HG03439 (cell line): ENCODE measurements at regions not wholly inside any gene's neighbourhood (a gene's known extent, or its start where the extent isn't known, plus 50 kb on each side); places are given as distances from the start of the nearest gene placed in this dataset.
"Not testable (repeated sequence)": the region's sequence is repeated elsewhere in the genome, so short reads cannot be mapped to it uniquely, and the experiment has no call there.

ENCODE experiments used
- ATAC-seq: cut with Tn5 transposase; IDR thresholded peaks from one replicate; pipeline ENCODE4 v1.9.1; 2021; ENCODE audit warnings: mild to moderate bottlenecking, moderate library complexity; ENCODE audit not compliant: unreplicated experiment

DNA sequence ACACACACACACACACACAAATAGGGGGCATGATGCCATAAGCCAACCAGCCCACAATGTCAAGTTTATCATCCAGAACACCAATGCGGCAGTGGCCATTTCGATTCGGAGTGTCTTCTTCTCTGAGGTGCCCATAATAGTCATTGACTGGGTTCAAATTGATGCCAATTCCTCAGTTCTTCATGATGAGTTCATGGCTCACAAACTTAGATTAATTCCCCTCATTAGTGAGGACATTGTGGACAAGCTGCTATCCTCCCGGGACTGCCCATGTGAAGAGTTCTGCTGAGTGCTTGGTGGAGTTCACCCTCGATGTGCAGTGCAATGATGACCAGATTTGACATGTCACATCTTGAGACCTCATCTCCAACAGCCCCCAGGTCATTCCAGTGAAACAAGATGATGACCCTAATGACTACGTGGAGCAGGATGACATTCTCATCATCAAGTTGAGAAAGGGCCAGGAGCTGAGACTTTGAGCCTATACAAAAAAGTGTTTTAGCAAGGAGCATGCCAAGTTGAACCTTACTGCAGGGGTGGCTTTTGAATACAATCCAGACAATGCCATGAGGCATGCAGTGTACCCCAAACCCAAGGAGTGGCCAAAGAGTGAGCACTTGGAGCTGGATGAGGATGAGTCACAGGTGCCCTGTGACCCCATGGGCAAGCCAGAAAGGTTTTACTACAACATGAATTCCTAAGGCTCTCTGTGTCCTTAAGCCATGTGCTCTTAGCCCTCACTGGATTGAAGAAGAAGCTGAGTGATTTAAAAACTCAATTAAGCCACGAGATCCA, 211.6 kb upstream of the SAMSN1 start:
- ATAC-seq, result no peak

DNA sequence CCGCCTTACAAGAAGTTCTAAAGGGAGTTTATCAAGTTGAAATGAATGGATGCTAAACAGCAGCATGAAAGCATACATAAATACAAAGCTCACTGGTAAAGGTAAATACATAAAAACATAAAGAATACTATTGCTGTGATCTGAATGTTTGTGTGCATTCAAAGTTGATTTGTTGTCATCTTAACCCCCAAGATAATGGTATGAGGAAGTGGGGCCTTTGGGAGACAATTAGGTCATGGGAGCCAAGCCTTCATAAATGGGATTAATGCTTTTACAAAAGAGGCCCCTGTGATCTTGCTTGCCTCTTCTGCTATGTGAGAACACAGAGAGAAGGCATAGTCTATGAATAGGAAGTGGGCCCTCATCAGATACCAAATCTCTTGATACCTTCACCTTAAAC, 209.0 kb upstream of the SAMSN1 start:
- ATAC-seq, result no peak

- ATAC-seq, result no peak
Observed at GRCh38 chr21:14754682-14755081, 208.6 kb upstream of the SAMSN1 start.

GRCh38 chr21:14754259-14754604, 208.1 kb upstream of the SAMSN1 start:
- ATAC-seq, result no peak

DNA sequence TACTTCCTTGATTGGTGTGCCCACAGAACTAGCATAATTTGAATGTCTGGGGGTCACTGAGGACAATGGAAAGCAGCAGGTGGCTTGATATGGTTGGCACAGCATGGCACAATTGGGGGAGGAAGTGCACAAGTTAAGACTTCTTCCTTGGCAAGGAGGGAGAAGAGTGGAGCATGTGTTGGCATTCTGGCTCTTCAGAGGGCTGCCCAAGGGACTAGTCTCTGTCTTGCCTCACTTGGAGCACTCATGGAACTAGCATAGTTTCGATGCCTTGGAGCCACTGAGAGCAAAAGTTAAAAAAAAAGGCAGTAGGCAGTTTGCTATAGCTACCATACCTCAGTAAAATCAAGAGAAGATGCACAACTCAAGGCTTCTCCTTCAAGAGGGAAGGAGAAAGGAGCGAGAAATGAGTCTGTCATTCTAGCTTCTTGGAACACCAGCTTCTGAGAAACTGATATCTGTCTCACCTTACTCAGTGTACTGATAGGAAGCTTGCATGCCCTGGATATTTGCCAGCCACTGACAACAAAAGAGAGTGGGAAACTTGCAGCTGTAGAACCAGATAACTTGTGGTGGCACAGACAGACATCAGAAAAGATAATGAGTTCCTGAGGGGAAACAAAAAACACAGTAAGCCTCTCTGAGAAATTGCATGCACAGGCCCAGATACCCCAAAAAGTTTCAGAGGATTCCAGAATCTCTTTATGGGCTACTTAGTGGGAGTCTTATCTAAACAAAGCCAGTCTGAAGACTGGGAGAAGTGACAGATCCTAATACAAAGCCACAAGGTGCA, 207.5 kb upstream of the SAMSN1 start:
- no peak for ATAC-seq

GRCh38 chr21:14753069-14753465, 207.0 kb upstream of the SAMSN1 start:
- no peak for ATAC-seq

GRCh38 chr21:14752345-14752909, 206.3 kb upstream of the SAMSN1 start:
- no peak for ATAC-seq

- no peak for ATAC-seq
Observed at GRCh38 chr21:14751602-14752344, 205.7 kb upstream of the SAMSN1 start.

GRCh38 chr21:14751011-14751410, 204.9 kb upstream of the SAMSN1 start:
- no peak for ATAC-seq

DNA sequence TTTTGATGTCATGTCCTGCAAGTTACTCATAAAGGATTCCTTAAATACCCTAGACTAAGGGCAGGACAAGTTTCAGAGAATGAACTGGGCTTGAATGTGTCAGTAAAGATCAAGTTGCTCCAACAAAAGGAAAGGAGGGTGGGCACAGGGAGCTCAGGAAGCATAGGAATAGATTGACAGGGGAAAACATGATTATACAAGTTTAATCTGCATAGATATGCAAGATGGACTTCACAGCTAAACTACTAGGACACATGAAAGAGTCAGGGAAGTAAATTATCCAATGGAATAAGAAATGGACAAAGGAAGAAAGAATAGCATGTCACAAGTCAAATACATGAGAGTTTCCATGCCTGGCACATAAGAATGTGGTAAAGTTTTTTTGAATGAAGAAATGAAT, 203.9 kb upstream of the SAMSN1 start:
- ATAC-seq, result no peak

DNA sequence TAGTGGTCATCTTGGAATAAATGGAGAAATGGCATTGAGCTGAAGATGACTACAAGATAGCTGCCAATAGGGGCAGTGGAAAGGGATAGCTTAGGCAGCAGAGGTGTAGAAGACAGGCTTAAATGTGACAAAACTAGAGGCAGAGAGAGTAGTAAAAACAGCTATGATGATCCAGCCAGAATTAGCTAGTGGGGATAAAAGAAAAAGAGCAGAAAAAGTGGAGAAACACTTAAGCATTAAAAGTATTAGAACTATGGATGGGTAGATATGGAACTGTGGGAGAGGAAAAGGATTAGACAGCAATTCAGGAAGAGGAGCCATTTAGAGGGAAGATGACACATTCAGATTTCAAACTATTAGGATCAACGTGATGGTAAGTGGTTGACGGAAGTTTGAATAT, 202.5 kb upstream of the SAMSN1 start:
- no peak for ATAC-seq

DNA sequence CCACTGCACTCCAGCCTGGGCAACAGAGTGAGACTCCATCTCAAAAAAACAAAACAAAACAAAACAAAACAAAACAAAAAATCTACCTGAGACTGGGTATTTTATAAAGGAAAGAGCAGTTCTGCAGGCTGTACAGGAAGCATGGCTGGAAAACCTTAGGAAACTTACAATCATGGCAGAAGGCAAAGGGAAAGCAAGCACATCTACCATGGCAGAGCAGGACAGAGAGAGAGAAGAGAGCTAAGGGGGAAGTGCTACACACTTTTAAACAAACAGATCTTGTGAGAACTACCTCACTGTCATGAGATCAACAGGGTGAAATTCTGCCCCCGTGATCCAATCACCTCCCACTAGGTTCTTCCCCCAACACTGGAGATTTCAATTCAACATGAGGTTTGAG, 198.3 kb upstream of the SAMSN1 start:
- ATAC-seq, result no peak

DNA sequence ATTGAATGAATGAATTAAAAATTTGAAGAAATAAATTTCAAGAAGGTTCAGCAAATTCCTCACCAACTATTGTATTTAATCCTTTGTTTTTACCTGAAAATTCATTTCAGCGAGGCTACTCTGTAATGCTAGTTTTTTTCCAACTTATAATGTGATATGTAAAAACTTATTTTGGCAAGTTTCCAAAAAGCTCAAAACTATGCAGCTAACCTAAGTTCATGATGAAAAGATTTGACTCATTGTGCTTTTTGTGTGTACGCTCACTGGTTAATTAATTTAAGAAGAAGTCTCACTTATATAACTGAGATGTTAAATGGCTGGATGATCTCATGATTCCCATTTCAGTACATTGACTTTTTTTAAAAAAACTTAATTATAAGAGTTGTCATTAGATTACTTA, 196.0 kb upstream of the SAMSN1 start:
- ATAC-seq, result no peak

- ATAC-seq, result no peak
Observed at GRCh38 chr21:14741256-14741655, 195.1 kb upstream of the SAMSN1 start.

GRCh38 chr21:14740692-14741091, 194.6 kb upstream of the SAMSN1 start:
- ATAC-seq, result no peak

GRCh38 chr21:14740116-14740515, 194.0 kb upstream of the SAMSN1 start:
- ATAC-seq, result no peak

DNA sequence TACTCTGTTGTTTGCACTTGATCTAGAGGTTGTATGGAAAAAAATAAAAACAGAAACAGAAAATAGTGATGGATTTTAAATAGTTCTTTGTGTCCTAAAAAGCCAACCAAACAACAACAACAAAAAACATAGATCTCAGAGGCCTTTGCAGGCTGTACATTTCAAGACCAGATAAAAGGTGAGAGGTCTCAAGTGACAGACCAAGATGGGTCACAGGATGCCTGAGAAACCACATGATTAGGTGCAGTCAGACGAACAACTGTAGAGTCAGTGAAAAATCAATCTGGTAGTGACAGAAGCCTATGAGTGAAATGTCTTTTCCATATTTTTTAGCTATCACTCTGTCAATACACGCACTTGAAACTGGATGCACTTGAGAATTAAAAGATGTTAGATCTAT, 193.5 kb upstream of the SAMSN1 start:
- ATAC-seq, result no peak

DNA sequence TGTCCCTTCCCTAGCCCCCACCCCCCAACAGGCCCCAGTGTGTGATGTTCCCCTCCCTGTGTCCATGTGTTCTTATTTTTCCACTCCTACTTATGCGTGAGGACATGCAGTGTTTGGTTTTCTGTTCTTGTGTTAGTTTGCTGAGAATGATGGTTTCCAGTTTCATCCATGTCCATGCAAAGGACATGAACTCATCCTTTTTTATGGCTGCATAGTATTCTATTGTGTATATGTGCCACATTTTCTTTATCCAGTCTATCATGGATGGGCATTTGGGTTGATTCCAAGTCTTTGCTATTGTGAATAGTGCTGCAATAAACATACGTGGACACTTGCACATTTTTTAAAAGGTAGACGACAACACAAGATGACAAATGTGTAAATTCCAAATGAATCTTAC, 192.5 kb upstream of the SAMSN1 start:
- ATAC-seq, result not testable (repeated sequence)

DNA sequence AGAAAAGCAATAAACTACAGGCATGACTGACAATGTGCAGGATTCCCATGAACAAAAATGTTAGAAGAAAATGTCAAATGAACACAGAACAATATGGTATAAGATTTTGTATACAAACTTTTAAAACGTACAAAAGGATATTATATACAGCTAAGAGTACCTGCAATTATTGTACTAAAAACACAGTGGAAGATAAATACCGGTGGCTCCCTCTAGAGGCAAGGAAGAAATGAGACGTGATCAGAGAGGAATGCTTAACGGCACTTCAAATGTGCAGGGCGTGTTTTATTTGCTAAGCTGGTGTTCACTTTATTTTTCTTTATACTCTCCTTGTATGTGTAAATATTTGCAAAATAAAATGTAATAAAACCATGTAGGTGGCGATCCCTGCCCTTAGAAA, 191.8 kb upstream of the SAMSN1 start:
- no peak for ATAC-seq

- no peak for ATAC-seq
Observed at GRCh38 chr21:14737284-14737691, 191.2 kb upstream of the SAMSN1 start.

DNA sequence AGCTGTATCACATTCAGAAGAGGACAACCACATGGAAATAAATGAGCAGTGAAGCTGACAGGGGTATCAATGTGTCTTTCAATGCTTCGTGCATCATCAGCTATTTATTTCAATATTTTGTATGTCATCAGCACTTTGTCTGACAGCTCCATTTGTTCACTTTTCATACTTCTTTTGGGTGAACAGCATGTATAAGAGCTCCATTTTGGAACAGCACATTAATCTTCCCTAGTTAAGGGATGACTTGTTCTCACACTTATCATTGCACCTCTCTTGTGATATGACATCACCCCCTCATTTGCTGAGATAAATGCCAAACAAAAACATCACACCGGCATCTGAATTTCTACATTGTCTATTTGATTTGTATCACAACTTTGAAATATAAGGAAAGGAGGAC, 190.6 kb upstream of the SAMSN1 start:
- ATAC-seq, result no peak
